Stimulated activated CD4-positive, alpha-beta T cell treated with anti-CD3 and anti-CD28 coated beads, Interleukin-12 subunit alpha, Interleukin-12 subunit beta, amount 100 ng/mL, for 48 hours (primary cell): ENCODE measurements at regions not wholly inside any gene's neighbourhood (a gene's known extent, or its start where the extent isn't known, plus 50 kb on each side); places are given as distances from the start of the nearest gene placed in this dataset.
"Not testable (repeated sequence)": the region's sequence is repeated elsewhere in the genome, so short reads cannot be mapped to it uniquely, and the experiment has no call there.

Source experiments
- DNase-seq, 3 donors: peaks; one replicate each; pipeline ENCODE4 v3.0.0-alpha.2; 2020; ENCODE audit warnings: low read depth in 2 of 3, low spot score in 1 of 3

DNA sequence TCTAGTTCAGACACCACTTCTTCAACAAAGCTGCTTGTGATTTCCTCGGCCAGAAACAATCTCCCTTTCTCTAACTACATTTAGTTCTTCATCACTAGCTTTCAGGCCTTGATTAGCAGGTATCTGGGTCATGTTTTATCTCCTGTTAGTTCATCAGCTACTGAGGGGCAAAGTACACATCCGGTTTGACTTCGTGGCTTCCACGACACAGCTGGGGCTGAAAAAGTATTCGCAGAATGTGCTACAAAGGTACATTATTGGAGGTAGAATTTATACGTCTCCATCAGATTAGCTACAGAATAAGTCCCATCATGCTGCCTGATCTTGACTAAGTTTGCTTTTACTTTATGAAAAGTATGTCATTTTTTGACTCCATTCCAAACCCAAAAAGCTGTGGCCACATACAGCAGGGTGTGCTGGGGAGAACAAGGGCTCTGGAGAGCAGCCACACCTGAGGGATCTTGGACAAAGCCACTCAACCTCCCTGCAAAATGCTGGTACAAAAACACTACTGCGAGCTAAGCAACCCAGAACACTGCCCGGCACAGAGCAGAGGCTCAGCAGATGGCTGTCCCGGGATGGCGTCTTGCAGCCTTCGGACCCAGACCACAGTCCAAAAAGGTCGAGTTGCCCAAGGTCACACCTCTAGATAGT is 158.9 kb upstream of the PRKX start:
- not testable (repeated sequence) for DNase-seq

DNA sequence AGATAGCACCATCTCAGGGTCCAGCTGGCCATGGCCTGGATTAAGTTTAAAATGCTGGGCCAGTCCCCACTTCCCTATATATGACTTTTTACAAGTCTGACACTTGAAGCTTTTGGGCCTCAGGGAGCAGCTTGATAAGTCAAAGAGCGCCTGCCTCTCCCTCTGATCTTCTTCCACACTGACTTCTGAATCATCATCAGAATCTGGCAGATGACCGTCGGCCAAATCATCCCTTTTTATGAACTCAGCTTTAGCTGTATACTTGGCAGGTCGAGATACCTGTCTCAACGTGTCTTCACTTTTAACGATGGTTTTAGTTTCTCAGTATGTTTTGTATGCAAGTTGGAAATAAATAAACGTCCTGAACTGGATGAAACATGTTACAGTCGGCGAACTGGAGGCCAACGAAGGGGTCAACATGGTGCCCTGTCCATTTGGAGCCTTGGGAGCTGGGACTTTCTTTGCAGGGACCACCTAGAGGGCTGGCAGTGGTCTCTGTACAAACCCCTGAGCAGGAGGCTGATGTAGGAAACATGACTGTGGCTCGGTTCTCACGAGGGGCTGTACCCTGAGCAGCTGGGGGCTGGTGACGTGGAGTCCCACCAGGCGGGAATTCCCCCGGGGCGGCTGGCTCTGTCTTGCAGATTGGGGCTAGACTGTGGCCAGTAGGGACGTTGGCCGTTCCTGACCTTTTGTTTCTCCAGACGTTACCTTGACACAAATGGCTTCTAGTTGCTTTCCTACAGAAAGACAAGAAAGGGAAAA is 153.8 kb upstream of the PRKX start:
- DNase-seq, result not testable (repeated sequence)

DNA sequence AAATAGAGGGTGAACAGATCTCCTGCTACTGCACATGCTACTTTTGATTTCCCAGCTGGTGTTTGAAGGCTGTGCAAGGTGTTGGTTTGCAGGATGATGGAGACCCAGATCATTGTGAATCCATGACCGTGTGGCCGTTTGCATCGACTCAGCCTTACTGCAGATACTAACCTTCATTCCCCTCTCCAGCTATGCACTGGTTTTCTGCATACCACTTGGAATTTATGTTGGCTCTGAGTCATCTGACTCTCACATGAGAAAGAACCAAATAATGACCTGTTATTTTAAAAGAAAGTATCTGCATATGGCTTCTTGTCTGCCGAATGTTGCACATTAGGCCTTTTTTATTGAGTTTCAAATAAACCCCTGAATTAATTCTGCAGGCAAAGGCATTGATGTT is 144.9 kb upstream of the PRKX start:
- DNase-seq, result not testable (repeated sequence)

DNA sequence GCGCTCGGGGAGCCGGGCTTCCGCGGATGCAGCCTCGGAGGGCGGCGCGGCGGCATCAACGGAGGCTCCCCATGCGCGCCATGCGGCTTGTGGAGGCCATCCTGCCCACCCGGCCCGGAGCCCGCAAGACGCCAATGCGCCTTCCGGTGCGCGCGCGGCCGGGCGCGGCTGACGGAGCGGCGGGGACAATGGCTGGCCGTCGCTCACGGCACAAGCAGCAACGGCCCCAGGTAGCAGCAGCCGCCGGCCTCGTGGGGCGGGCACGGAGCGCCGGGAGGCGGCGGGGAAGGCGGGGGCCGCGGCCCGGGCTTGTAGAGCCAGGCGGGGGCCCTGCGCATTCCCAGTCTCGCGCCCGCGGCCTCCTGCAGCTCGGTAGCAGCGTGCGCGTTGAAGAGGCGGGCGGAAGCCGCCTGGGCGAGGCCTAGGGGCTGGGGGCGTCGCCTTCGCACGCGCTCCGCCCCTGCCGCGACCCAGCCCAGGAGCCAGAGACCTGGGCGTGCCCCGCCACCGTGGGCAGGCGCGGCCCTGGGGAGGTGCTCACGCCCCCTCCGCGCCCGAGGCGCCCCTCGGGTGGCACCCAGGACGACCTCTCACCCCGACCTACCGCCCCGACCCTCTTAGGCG is 130.2 kb upstream of the PRKX start:
- DNase-seq, result not testable (repeated sequence)

DNA sequence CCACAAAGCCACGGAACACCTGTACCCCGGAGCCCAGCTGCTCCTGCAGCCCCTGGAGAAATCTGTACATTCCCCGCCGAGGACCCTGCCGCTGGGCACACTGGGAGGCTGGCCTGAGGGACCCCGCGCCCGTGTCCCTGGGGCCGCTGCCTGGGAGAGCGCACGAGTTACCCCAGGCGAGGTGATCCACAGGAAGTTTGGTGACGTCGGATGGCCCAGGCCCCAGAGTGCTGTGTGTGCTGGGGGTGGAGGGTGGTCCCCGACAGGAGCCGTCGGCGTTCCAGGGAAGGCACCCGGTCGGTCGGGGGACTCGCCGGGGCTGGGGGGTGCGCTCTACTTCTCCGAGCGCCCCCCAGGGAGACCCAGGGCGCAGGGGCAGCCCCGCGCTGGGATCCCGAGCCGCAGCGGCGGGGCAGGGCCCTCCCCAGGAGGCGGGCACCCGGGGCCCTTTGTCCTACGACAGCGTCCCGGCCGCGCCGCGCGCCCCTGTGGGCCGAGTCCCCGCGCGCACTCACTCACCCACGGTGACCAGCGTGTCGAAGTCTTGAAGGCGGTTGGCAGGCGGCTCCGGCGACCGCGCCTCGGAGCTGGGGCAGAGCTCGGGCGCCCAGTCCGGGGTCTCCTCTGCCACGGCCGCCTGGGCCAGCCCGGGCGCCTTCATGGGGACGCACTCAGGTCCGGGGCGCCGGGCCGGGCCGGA is 129.5 kb upstream of the PRKX start:
- DNase-seq, result peak in 1 of 3 donors; percentile 7

DNA sequence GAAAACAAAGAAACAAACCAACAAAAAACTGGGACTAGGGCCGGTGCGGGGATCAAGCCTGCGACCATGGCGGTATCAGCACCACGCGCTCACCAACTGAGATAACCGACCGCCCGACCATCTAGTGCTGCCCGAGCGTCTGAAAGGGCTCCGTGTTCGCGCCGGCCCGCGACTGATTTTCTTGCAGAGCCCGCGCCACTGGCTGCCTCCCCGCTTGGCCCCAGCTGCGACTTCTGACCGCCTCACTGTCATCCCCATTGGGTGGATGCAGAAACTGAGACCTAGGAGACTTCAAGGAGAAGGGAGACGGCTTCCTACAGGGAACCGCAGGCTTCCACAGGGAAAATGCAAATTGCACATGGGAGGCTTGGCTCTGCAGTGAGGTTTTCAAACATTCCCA is 125.3 kb upstream of the PRKX start:
- DNase-seq, result not testable (repeated sequence)

DNA sequence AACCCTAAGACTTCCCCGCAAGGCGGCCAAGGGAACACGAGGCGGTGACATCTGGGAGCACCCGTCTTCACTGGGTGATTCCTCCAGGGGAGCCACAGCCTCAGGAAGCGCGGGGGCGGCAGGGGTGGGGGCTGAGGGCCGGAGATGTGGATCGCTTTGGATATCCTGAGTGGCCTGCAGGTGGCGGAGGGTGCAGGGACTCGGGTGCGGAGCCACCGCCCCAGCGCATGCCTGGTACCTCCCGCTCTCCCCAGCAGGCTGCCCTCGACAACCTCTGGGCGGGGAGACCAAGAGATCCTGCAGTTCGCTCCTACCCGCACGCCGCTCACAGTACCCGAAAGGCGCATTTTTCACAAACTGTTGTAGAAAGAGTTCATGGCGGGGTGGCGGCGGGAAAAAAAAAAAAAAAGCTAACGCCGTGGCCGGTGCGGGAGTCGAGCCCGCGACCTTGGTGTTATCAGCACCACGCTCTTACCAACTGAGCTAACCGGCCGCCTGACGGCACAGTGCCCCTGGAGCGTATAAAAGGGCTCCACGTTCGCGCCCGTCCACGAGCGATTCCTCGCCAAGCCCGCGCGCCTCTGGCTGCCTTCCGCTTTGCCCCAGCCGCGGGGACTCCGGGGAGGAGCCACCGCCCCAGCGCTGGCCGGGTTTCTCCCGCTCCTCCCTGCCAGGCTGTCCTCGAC is 124.7 kb upstream of the PRKX start:
- not testable (repeated sequence) for DNase-seq

DNA sequence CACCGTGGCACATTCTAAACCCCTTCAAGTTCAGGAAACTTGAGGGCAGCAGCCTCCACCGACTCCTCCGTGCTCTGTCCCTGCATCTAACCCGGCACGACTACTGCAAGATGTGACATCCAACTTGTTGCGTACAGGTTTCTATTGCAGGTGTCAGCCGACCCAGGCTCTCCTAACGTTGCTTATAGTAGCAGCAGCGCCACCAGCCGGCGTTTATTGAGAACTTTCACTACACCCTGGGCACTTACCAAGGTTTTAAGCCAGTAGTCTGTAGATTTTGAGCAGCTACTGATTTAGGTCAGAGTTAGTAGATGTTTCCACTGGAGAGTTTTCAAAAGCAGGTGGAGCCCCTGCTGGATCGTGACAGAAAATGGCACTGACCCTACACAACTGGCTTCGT is 123.8 kb upstream of the PRKX start:
- not testable (repeated sequence) for DNase-seq

DNA sequence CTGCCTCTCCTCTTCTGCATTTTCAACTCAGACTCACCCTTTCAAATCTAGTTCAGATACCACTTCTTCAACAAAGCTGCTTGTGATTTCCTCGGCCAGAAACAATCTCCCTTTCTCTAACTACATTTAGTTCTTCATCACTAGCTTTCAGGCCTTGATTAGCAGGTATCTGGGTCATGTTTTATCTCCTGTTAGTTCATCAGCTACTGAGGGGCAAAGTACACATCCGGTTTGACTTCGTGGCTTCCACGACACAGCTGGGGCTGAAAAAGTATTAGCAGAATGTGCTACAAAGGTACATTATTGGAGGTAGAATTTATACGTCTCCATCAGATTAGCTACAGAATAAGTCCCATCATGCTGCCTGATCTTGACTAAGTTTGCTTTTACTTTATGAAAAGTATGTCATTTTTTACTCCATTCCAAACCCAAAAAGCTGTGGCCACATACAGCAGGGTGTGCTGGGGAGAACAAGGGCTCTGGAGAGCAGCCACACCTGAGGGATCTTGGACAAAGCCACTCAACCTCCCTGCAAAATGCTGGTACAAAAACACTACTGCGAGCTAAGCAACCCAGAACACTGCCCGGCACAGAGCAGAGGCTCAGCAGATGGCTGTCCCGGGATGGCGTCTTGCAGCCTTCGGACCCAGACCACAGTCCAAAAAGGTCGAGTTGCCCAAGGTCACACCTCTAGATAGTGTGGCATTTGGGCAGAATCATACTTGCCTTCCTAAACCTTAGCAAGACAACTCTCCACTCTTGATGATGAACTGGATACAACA is 120.5 kb upstream of the PRKX start:
- not testable (repeated sequence) for DNase-seq

DNA sequence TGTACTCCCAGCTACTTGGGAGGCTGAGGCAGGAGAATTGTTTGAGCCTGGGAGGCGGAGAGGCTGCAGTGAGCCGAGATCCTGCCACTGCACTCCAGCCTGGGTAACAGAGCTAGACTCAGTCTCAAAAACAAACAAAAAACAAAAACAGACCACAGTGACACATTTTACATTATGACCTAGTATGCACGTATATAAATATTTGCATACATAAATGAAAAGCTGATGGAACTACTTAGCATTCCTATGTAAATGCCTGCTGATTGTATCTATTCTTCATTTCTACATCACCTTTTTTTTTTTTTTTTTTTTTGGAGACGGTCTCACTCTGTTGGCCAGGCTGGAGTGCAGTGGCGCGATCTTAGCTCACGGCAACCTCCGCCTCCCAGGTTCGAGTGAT is 116.6 kb upstream of the PRKX start:
- DNase-seq, result not testable (repeated sequence)

DNA sequence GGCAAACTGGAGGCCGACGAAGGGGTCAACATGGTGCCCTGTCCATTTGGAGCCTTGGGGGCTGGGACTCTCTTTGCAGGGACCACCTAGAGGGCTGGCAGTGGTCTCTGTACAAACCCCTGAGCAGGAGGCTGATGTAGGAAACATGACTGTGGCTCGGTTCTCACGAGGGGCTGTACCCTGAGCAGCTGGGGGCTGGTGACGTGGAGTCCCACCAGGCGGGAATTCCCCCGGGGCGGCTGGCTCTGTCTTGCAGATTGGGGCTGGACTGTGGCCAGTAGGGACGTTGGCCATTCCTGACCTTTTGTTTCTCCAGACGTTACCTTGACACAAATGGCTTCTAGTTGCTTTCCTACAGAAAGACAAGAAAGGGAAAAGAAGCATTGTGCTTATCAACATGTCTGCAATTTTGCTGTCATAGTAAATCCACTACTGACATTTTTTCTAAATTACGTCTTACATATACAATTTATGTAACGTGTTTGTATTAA is 115.6 kb upstream of the PRKX start:
- DNase-seq, result not testable (repeated sequence)

DNA sequence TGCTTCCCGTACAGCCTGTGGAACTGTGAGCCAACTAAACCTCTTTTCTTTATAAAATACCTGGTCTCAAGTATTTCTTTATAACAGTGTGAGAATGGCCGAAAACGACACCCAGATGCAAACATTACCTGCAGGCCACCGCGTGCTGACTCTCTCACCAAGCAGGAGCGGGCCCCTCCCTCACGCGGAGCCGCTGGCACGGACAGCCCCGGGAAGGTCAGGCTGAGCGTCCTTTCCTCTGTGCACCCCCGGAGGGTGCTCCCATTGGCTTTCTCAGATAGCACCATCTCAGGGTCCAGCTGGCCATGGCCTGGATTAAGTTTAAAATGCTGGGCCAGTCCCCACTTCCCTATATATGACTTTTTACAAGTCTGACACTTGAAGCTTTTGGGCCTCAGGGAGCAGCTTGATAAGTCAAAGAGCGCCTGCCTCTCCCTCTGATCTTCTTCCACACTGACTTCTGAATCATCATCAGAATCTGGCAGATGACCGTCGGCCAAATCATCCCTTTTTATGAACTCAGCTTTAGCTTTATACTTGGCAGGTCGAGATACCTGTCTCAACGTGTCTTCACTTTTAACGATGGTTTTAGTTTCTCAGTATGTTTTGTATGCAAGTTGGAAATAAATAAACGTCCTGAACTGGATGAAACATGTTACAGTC is 115.1 kb upstream of the PRKX start:
- not testable (repeated sequence) for DNase-seq

DNA sequence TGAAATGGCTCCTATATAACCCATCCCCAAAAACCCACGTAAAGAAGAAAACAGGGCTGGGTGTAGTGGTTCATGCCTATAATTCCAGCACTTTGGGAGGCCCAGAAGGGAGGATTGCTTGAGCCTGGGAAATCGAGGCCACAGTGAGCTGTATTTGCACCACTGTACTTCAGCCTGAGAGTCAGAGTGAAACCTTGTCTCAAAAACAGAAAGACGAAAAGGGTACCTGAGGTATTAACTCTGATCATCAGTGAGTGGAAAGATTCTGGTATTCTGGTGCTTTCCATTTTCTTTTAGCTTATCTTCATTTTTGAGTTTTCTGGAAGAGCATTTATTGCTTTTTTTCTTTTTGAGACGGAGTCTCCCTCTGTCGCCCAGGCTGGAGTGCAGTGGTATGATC is 110.6 kb upstream of the PRKX start:
- not testable (repeated sequence) for DNase-seq

DNA sequence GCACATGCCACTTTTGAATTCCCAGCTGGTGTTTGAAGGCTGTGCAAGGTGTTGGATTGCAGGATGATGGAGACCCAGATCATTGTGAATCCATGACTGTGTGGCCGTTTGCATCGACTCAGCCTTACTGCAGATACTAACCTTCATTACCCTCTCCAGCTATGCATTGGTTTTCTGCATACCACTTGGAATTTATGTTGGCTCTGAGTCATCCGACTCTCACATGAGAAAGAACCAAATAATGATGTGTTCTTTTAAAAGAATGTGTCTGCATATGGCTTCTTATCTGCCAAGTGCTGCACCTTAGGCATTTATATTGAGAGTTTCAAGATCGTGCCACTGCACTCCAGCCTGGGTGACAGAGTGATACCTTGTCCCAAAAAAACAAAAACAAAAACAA is 106.7 kb upstream of the PRKX start:
- DNase-seq, result no peak

DNA sequence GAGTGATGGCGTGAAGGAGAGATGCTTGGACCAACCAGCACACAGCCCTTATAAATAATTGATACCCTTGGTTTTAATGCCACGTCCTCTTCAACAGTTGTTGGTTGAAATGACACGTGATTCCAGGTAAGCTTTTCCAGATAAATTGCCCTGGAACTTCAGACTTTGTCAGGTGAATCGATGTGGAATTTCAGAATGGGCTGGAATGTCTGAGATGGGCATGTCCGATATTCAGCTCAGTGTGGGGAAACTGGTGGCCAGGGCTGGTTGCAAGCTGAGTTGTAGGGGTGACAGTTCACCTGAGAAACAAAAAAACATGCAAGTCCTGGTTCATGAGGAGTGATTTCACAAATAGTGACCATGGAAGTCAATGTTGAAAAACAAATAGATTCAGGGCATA is 104.0 kb upstream of the PRKX start:
- DNase-seq, result not testable (repeated sequence)

DNA sequence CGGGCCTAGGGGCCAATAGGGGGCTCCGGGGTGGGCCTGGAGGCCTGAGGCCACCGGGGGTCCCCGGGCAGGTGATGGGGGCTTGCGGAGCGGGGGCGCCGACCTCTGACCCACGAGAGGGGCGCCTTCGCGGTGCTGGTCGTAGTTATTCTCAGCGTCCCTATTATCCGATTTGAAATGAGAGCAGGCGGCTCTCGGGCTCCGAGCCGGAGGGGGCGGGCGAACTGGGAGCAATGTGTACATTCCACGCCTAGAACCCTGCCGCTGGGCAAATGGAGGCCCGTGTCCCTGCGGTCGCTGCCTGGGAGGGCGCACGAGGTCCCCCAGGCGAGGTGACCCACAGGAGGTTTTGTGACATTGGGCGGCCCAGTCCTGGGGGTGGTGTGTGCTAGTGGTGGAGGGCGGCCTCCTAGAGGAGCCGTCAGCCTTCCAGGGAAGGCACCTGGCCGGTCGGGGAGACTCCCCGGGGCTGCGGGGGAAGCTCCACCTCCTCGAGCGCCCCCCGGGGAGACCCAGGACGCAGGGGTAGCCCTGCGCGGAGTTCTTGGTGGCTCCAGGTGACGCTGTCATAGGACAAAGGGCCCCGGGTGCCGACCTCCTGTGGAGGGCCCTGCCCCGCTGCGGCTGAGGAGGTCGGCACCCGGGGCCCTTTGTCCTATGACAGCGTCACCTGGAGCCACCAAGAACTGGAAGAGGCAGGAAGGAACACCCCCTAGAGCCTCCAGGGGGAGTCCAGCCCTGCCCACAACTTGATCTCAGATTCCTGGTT is 102.6 kb upstream of the PRKX start:
- DNase-seq, result peak in 1 of 3 donors; percentile 20

DNA sequence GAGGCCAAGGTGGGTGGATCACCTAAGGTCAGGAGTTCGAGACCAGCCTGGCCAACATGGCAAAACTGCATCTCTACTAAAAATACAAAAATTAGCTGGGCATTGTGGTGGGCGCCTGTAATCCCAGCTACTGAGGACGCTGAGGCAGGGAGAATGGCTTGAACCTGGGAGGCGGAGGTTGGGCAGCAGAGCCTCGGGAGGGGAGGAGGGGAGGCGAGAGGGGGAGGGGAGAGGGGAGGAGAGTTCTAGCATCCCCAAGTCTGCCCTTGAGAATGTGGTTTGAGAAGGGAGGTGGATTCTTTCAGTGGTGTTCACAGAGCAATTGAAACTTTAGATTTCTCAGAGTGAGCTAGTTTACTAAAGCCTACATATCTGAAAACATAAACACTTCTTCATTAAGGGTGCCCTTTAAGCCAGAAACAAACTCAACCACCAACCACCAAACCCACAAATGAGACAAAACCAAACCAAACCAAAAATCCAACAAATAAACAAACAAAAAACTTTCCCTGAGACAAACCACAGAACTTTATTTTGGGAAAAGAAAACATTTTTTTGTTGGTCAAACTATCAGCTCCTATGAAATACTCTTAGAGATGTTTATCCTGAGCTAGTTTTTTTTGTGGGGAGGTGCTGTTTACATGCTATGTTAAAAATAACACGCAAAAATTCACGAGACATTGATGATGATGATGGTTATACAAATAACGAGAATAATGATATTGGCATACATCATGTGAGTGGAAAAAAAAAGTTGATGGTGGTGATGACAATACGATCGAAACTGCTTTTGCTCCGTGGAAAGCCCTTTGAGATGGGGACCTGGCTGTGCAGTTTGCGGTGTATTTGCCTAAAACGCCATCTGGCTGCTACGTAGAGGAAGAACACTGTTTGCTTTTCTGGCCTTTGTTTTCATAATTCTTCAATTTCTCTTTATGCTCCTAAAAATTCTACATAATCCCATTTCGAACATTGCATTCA is 98.2 kb upstream of the PRKX start:
- peak in 1 of 3 donors; percentile 16 for DNase-seq

DNA sequence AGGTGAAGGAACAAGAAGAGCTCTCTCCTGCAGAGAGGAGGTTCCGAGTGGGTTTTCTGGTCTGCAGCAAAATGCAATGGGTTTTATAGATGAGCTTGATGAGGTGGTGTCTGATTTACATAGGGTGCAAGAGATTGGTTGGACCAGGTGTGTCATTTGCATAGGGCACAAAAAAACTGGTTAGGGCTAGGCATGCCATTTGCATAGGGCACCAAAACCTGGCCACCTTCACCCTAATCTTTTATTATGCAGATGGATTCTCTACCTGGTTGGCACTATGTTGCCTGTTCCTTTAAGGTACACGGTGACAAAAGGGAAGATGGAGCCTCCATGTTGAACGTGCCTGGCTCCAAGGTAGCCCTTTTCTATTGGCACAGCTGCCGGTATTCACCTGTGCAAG is 94.5 kb upstream of the PRKX start:
- no peak for DNase-seq
